ENCODE measurements at regions not wholly inside any gene's neighbourhood (a gene's known extent, or its start where the extent isn't known, plus 50 kb on each side); places are given as distances from the start of the nearest gene placed in this dataset.

DNA sequence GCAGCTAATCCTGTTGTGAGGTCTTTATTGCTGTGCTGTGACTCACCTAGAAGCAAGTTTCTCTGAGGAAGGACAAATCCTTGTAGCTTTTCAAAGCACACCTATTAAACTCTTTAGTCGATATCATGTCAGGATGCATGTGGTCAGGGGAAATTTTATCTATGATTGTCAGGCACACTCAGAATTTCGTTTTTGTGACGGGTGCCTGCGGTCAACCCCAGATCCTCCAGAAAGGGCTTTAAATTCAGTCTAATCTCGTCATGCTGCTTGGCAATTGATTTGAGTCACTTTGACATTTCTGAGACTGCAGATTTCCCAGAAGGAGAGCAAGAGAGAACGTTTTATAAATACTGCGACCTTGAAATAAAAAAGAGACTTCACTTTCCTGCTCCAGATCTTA is 316.9 kb downstream of the FGF9 start:
- H3K4me3 ChIP-seq (ENCODE audit: low read depth, low read length) = no peak overlapping the region
- TF ChIP-seq, protein P1, sequence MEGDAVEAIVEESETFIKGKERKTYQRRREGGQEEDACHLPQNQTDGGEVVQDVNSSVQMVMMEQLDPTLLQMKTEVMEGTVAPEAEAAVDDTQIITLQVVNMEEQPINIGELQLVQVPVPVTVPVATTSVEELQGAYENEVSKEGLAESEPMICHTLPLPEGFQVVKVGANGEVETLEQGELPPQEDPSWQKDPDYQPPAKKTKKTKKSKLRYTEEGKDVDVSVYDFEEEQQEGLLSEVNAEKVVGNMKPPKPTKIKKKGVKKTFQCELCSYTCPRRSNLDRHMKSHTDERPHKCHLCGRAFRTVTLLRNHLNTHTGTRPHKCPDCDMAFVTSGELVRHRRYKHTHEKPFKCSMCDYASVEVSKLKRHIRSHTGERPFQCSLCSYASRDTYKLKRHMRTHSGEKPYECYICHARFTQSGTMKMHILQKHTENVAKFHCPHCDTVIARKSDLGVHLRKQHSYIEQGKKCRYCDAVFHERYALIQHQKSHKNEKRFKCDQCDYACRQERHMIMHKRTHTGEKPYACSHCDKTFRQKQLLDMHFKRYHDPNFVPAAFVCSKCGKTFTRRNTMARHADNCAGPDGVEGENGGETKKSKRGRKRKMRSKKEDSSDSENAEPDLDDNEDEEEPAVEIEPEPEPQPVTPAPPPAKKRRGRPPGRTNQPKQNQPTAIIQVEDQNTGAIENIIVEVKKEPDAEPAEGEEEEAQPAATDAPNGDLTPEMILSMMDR (IDR thresholded peaks at IDR 0.05; ENCODE audit: borderline replicate concordance, insufficient read depth, low read depth, low read length) = no peak

DNA sequence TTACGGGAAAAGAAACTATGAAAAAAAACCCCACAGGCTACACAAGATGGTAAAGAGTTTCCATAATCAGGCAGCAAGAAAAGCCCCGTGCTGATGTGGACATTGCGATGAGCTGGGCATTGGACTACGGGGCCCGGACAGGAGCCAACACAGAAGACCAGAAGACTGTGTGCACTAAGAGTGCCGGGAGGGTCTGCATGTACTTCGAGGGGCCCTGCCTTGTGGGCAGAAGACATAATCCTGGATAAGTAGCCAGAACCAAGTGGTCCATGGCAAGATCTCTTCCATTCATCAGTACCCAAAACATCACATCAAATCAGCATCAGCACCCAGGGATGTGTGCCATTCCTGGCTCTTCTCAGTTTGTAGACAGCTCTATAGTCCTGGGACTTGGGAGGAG is 317.8 kb downstream of the FGF9 start:
- no peak overlapping the region for H3K4me3 ChIP-seq (ENCODE audit: low read depth, low read length)

DNA sequence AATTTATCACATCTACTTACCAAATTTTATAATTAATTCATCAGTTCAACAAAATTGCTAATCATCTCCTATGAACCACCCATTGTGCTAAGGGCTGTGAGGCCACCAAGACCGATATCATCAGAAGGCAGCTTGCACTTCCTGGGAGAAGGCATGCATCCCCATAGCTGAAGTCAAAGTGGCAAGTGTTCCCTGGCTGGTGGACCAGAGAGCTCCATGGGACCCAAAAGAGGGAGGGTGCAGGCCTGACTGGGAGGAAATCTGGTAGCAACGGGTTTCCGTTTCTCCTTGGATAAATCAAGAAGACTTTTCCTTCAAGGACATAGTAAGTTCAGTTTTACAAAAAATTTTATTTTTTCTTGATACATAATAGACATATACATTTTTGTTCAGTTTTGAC is 325.2 kb downstream of the FGF9 start:
- TF ChIP-seq, protein P1 (IDR thresholded peaks at IDR 0.05; ENCODE audit: borderline replicate concordance, insufficient read depth, low read depth, low read length) = no peak
- H3K4me3 ChIP-seq (ENCODE audit: low read depth, low read length) = no peak overlapping the region

More for the DNA sequence above, 317.8 kb downstream of the FGF9 start:
- TF ChIP-seq, protein P1 (IDR thresholded peaks at IDR 0.05; ENCODE audit: borderline replicate concordance, insufficient read depth, low read depth, low read length) = no peak

DNA sequence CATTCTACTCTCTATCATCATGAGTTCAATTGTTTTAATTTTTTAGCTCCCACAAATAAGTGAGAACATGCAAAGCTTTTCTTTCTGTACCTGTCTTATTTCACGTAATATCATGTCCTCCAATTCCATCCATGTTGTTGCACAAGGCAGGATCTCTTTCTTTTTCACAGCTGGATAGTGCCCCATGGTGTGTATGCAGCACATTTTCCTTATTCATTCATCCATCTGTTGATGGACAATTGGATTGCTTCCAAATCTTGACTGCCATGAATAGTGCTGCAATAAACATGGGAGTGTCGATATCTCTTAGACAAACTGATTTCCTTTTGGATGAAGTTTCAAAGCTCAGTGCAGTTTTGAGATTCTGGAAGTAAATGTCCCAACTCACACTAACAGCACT is 326.9 kb downstream of the FGF9 start:
- TF ChIP-seq, protein P1 (IDR thresholded peaks at IDR 0.05; ENCODE audit: borderline replicate concordance, insufficient read depth, low read depth, low read length) = no peak
- H3K4me3 ChIP-seq (ENCODE audit: low read depth, low read length) = no peak overlapping the region

DNA sequence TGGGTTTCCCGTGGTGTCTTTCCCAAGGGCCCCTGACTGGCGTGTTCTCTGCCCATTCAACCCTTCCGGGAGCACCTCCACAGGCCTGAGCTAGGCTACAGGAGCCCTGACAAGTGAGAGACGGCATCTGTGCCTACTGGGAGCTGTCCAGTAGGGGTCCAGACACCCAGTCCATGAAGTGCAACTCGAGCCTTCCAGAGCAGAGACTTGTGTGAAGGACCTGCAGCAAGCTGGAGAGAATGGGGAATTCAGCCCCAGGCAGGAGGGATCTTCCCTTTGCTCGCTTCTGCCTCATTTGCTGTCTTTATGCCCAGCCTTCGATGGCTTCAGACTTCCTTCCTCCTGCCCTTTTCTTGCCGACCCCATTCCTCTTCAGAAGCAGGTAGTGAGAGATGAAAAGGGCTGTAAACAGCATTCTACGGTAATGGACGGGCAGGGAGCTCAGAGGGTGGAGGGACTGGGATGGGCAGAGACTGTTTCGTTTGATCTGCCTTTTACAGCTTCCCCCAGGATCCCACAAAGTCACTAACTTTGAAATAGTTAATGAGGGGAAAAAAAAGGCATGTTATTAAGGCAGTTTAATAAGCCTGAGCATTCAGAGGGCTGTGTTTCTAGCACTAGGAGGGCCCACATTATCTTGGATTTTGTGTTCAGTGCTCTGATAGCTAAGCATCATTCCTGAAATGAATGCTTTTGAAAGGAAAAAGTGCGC is 327.6 kb downstream of the FGF9 start:
- TF ChIP-seq, protein P1 (IDR thresholded peaks at IDR 0.05; ENCODE audit: borderline replicate concordance, insufficient read depth, low read depth, low read length) = no peak
- H3K4me3 ChIP-seq (ENCODE audit: low read depth, low read length) = no peak overlapping the region

DNA sequence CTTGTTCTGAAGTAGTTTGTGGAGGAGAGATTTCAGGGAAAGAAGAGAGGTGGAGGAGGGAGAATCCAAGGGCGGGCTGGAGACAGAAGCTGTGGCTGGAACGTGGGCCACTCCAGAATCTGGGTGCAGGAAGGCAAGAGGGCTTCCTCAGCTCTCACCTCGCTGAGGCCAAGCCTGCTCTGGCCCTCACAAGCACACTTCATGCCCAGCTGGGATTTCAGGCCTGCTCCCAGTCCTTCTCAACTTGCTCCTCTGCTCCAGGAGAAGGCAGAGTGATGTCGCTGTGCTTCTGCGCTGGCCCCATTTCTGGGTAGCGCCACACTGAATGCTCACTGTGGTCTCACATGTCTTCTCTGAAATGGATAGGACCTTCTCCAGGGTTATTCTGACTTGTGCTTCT is 328.8 kb downstream of the FGF9 start:
- TF ChIP-seq, protein P1 (IDR thresholded peaks at IDR 0.05; ENCODE audit: borderline replicate concordance, insufficient read depth, low read depth, low read length) = no peak
- H3K4me3 ChIP-seq (ENCODE audit: low read depth, low read length) = no peak overlapping the region

DNA sequence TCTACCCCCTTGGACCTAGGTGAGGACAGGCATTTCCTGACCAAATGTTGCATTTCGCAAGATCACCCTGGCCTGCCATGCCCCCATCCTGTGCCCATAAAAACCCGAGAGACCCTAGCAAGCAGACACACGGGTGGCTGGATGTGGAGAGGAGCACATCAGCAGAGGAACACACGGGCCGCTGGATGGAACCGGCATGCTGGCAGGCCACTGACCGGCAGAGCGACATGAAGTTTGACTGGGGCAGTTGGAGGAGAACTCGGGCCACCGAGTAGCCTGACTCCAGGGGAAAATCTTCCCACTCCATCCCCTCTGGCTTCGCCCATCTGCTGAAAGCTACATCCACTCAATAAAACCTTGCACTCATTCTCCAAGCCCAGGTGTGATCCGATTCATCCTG is 329.3 kb downstream of the FGF9 start:
- TF ChIP-seq, protein P1 (IDR thresholded peaks at IDR 0.05; ENCODE audit: borderline replicate concordance, insufficient read depth, low read depth, low read length) = no peak
- H3K4me3 ChIP-seq (ENCODE audit: low read depth, low read length) = no peak overlapping the region

Measured in GM12875 (cell line).